ENCODE measurements at regions not wholly inside any gene's neighbourhood (a gene's known extent, or its start where the extent isn't known, plus 50 kb on each side); places are given as distances from the start of the nearest gene placed in this dataset.

- H3K4me3 ChIP-seq (ENCODE audit: low read depth, low read length) = no peak overlapping the region
- no peak for DNase-seq (ENCODE audit: low read depth)
- no peak for TF ChIP-seq CTCF (conservative IDR thresholded peaks at IDR 0.05; ENCODE audit: low read depth, low read length)
Measured at GRCh38 chr16:13426269-13426668, 493.7 kb upstream of the ERCC4 start.

GRCh38 chr16:13426736-13427135 lies 493.2 kb upstream of the ERCC4 start:
- DNase-seq (ENCODE audit: low read depth) = no peak
- no peak overlapping the region for H3K4me3 ChIP-seq (ENCODE audit: low read depth, low read length)
- no peak for TF ChIP-seq CTCF (conservative IDR thresholded peaks at IDR 0.05; ENCODE audit: low read depth, low read length)

- TF ChIP-seq CTCF (conservative IDR thresholded peaks at IDR 0.05; ENCODE audit: low read depth, low read length) = no peak
Measured at GRCh38 chr16:13427943-13428342, 492.0 kb upstream of the ERCC4 start.

GRCh38 chr16:13429416-13429815 lies 490.5 kb upstream of the ERCC4 start:
- H3K4me3 ChIP-seq (ENCODE audit: low read depth, low read length) = no peak overlapping the region
- TF ChIP-seq CTCF (conservative IDR thresholded peaks at IDR 0.05; ENCODE audit: low read depth, low read length) = no peak
- no peak for DNase-seq (ENCODE audit: low read depth)

More at GRCh38 chr16:13427943-13428342, 492.0 kb upstream of the ERCC4 start:
- no peak for DNase-seq (ENCODE audit: low read depth)
- no peak overlapping the region for H3K4me3 ChIP-seq (ENCODE audit: low read depth, low read length)

GRCh38 chr16:13435415-13435814 lies 484.5 kb upstream of the ERCC4 start:
- DNase-seq (ENCODE audit: low read depth) = no peak
- H3K4me3 ChIP-seq (ENCODE audit: low read depth, low read length) = no peak overlapping the region
- TF ChIP-seq CTCF (conservative IDR thresholded peaks at IDR 0.05; ENCODE audit: low read depth, low read length) = no peak

GRCh38 chr16:13435873-13436474 lies 484.0 kb upstream of the ERCC4 start:
- no peak for DNase-seq (ENCODE audit: low read depth)
- H3K4me3 ChIP-seq (ENCODE audit: low read depth, low read length) = no peak overlapping the region

More at GRCh38 chr16:13435873-13436474, 484.0 kb upstream of the ERCC4 start:
- no peak for TF ChIP-seq CTCF (conservative IDR thresholded peaks at IDR 0.05; ENCODE audit: low read depth, low read length)

All from choroid plexus epithelial cell (primary cell).